GM21367 (cell line): ENCODE measurements at regions not wholly inside any gene's neighbourhood (a gene's known extent, or its start where the extent isn't known, plus 50 kb on each side); places are given as distances from the start of the nearest gene placed in this dataset.

Experiments
- ATAC-seq: cut with Tn5 transposase; IDR thresholded peaks from one replicate; pipeline ENCODE4 v1.9.1; 2021; ENCODE audit not compliant: unreplicated experiment

- ATAC-seq, result no peak
Measured at GRCh38 chr4:64497491-64497890, 88.2 kb upstream of the TECRL start.

- no peak for ATAC-seq
Measured at GRCh38 chr4:64495946-64496345, 86.7 kb upstream of the TECRL start.

GRCh38 chr4:64489628-64490027 lies 80.4 kb upstream of the TECRL start:
- no peak for ATAC-seq

- no peak for ATAC-seq
Measured at GRCh38 chr4:64479338-64479737, 70.1 kb upstream of the TECRL start.

GRCh38 chr4:64477127-64477526 lies 67.9 kb upstream of the TECRL start:
- ATAC-seq, result no peak

- ATAC-seq, result no peak
Measured at GRCh38 chr4:64465263-64465662, 56.0 kb upstream of the TECRL start.

- ATAC-seq, result no peak
Measured at GRCh38 chr4:64464581-64464980, 55.3 kb upstream of the TECRL start.
